NCI-H1105 treated with DMSO at 0.1 percent for 48 hours (cell line): ENCODE measurements at regions not wholly inside any gene's neighbourhood (a gene's known extent, or its start where the extent isn't known, plus 50 kb on each side); places are given as distances from the start of the nearest gene placed in this dataset.

Source experiments
- DNase-seq: peaks from one replicate; lab custom pipeline; 2025; lab: John Stamatoyannopoulos, UW

DNA sequence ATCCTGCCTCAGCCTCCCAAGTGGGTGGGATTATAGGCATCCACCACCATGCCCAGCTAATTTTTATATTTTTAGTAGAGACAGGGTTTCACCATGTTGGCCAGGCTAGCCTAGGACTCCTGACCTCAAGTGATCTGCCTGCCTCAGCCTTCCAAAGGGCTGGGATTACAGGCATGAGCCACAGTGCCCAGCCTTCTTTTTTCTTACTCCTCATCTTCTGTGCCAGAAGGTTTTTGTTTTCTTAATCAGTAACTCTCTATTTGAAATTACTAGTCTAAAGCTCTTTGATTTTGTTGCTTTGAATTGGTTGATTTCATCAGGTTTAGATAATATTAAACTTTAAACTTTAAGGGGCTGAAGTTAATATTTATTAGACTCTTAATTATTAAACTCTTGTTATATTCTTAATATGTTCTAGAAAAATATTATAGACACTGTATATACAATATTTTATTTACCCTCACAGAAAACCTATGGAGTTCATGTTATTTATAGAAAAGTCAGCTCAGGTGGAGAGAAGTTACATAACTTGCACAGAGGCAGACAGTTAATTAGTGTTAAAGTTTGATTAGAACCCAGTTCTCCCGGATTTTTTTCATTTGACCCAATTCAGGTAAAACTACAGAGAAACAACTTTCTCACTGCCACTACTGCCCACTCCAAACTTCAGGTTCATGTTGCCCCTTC is 177.4 kb upstream of the SGK1 start:
- DNase-seq = no peak

- DNase-seq = no peak
These were observed 175.9 kb upstream of the SGK1 start for GRCh38 chr6:134493789-134494188.

DNA sequence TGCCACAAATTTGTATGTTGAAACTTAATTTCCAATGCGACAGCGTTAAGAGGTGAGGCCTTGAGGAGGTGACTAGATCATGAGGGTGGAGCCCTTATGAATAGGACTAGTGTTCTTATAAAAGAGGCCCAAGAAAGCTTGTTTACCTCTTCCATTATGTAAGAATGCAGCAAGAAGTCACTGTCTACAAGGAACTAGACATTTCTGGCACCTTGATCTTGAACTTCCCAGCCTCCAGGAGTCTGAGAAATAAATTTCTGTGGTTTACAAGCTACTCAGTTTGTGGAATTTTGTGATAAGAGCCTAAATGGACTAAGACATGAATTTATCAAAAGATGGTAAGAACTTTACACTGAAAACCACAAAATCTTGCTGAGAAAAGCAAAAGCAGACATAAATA is 173.6 kb upstream of the SGK1 start:
- DNase-seq = no peak

GRCh38 chr6:134482593-134483270 is 164.8 kb upstream of the SGK1 start:
- no peak for DNase-seq

GRCh38 chr6:134481966-134482365 is 164.1 kb upstream of the SGK1 start:
- no peak for DNase-seq

GRCh38 chr6:134480593-134480992 is 162.7 kb upstream of the SGK1 start:
- no peak for DNase-seq

DNA sequence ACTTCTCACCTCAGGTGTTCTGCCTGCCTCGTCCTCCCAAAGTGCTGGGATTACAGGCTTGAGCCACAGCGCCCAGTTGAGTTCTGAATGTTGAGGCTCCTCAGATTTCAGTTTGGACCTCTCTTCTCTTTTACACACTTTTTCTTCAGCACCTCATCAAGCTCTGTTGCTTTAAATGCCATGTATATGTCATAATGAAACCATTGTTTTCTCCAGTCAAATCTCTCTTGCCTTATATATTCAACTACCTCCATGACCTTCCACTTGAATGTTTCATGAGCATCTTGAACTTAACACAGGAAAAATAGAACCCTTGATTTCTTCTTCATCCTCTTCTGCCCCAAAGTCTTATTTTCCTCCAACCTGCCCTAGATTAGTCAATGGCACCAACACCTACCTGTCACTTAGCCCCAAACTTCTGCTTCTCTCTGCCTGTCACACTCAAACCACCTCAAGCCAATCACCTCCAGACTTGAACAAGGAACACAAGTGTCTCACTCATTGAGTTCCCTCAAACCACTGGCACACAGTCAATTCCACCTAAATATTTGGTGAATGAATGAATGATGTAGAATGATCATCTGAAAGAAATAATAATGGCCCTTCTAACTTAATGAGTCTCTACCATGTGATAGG is 161.0 kb upstream of the SGK1 start:
- DNase-seq = no peak

- no peak for DNase-seq
These were observed 160.2 kb upstream of the SGK1 start for GRCh38 chr6:134477991-134478635.

GRCh38 chr6:134474955-134475354 is 157.0 kb upstream of the SGK1 start:
- no peak for DNase-seq

DNA sequence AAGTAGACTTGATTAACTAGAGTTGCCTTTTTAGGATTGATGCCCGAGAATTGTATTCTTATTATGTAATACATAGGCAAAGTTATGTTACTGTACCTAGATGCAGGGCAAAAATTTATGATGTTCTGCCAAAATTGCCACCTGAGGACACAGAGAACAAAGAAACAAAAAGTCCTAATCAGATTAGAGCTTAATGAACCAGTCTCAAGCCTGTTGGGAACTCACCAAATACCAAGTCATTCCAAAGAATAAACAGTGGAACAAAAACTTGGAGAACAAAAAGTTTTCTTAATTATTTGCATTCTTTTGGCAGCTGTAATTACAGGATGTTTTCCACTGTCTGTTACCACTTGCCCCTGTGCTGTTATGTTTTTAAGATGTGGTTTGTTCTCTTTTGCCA is 154.7 kb upstream of the SGK1 start:
- DNase-seq = no peak

- DNase-seq = no peak
These were observed 154.1 kb upstream of the SGK1 start for GRCh38 chr6:134472046-134472445.

DNA sequence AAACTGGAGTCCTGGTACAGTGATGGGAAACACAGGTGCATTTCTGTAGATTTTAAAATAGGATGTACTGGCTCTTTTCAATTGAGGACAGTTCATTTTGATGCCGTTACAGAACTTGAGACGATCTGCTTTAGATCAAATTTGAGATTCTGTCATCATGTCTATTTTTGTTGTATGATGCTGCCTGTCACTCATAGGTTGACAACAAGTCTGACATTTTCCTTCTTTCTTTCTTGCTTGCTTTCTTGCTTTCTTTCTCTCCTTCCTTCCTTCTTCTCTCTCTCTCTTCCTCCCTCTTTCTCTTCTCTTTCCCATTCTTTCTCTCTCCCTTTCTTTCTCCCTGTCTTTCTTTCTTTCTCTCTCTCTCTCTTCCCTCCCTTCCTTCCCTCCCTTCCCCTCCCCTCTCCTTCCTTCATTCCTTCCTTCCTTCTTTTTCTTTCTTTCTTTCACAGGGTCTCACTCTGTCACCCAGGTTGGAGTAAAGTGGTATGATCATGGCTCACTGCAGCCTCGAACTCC is 152.6 kb upstream of the SGK1 start:
- no peak for DNase-seq

DNA sequence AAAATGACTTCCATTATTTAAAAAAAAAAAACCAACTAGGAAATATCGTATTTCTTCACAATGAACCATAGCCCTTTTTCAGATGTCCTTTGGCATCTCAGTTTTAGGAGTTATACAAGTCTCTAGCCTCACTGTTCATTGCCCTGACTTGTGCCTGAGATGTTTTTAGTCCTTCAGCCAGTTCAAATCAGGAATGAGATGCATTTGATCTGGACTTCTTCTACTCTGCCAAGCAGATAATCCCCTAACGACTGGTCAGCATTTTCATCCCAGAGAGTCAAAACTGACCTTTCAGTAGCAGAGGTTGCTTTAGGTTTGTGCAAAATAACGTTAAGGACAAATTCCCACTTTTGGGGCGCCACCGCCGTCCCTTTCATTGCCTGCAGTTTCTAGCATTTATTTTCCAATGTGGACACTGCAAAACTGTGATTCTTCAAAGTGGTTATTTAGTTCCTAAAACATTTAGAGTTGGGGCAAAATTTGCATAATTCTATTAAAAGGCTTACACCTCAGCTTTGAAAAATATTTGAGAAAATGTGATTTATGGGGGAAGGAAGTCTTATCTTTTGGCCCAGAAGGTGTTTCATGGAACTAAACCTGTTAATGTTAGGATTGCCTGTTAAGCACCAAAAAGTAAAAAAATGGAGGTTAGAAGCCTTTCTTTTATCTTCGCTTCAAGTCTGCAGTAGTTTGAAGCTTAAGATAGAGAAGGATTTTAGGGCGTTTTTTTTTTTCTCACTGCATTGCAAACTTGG is 152.0 kb upstream of the SGK1 start:
- DNase-seq = no peak

- DNase-seq = peak; percentile 17
These were observed 150.7 kb upstream of the SGK1 start for GRCh38 chr6:134468633-134469032.

GRCh38 chr6:134467620-134468019 is 149.7 kb upstream of the SGK1 start:
- DNase-seq = no peak

DNA sequence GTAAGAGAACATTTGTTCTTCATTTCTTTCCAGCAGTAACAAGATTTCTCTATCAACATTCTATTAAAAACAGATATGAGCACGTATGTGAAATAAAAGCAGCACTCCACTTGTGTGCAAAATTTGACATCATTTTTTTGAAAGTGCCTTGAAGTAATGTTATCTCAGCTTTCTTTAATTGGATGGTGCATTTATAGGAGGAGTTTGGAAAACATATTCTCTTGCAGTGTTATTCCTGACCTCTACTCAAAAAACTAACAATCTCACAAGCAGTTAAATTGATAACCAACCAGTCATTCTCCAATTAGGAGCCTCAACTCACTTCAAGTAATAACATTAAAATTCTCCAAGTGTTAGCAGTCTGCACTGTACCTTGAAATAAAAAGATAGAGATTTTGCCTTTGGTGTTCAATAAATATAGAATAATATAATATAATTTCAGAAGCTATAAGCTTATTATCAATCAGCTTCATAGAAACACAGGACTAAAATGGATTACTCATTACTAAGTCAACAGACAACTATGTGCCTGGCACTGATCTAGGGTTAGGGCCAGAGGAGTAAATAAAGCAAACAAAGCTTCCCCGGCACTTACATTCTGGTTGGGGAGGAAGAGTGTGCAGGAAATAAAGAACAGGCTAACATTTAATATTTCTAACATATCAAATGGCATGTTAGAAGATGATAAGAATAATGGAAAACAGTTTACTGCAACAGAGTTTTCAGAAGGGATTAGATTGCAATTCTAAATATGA is 149.0 kb upstream of the SGK1 start:
- DNase-seq = no peak

GRCh38 chr6:134464690-134465411 is 146.9 kb upstream of the SGK1 start:
- DNase-seq = no peak

DNA sequence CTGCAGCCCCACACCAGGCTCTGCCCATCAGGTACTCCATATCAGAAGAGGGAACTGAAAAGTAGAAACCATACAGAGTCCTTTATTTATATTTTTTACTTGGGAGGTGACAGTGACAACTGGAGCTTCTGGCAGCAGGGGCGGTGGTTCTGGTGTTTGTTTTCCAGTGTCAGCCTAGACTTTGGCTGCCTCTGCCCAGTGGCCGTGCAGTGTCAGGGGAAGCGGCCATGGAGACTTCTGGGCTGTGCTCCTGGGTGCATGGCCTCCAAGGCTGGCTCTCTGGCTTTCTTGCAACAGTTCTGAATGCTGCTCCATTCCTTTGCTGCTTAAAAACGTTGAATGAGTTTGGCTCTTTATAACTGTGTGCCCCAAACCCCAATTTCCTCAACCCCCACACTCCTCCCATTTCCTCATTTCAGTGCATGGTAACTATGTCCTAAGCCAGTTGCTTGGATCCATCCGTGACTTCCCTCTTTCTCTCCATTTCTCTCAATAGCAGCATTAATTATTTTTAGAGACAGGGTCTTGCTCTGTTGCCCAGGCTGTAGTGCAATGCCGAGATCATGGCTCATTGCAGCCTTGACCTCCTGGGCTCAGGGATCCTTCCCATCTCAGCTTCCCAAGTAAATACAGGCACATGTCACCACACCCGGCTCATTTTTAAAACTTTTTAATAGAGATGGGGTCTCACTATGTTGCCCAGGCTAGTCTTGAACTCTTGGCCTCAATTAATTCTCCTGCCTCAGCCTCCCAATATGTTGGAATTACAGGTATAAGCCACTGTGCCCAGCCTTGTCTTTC is 141.1 kb upstream of the SGK1 start:
- no peak for DNase-seq

DNA sequence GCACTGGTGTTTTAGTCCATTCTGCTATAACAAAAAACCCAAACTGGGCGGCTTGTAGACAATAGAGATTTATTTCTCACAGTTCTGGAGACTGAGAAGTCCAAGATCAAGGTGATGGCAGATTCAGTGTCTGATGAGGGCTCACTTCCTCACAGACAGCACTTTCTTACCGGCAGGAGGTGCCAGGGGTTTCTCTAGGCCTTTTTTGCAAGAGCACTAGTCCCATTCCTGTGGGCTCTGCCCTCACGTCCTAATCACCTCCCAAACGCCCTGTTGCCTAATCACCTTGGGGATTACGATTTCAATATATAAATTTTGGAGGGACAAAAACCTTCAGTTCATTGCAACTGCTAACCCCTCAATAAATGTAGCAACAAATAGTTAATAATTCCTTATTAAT is 140.0 kb upstream of the SGK1 start:
- DNase-seq = no peak

DNA sequence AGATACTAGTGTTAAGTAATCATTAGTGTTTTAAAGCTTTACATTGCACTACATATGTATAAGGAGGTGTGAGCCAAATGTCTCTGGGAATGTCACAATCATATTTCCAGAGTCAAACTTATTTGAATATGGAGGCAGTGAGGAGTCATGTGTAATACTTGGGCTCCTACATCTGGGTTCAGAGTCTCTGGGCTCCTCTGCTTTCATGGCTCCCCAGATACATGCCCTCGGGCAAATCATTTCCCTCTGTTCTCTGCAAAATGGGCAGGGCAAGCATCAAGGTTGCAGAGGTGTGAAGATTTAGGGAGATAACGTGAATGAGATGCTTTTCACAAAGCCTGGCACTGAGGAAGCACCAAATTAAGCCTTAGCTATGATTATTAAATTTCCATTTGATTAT is 138.3 kb upstream of the SGK1 start:
- no peak for DNase-seq
